HEK293 (cell line): ENCODE measurements at regions not wholly inside any gene's neighbourhood (a gene's known extent, or its start where the extent isn't known, plus 50 kb on each side); places are given as distances from the start of the nearest gene placed in this dataset.

Experiments
- CTCF ChIP-seq: fragments of 450-650 bp; formaldehyde crosslinking; IDR thresholded peaks from 2 replicates; pipeline ENCODE4 v1.5.1; 2016; ENCODE audit warnings: missing biosample characterization, missing genetic modification characterization
- IKZF3 ChIP-seq: fragments of 450-650 bp; IDR thresholded peaks from 2 replicates; pipeline ENCODE4 v1.5.0; 2018; ENCODE audit warnings: missing biosample characterization, mild to moderate bottlenecking, missing genetic modification characterization, moderate library complexity
- KLF1 ChIP-seq: fragments of 450-650 bp; formaldehyde crosslinking; IDR thresholded peaks from 2 replicates; pipeline ENCODE4 v1.5.1; 2016; ENCODE audit warnings: missing biosample characterization, missing genetic modification characterization
- ZBTB49 ChIP-seq: fragments of 450-650 bp; formaldehyde crosslinking; IDR thresholded peaks from 2 replicates; pipeline ENCODE4 v1.5.1; 2016; ENCODE audit warnings: missing biosample characterization, missing genetic modification characterization, low read depth
- ZNF274 ChIP-seq, 2 experiments: fragments of 200-500 bp in 1 of 2; fragments of 450-650 bp in 1 of 2; sonication (Bioruptor generic) in 1 of 2; formaldehyde crosslinking in 1 of 2; IDR thresholded peaks; 2 replicates each; pipeline versions ENCODE4 v1.5.1 to v1.6.1; 2014 to 2016; ENCODE audit warnings: borderline replicate concordance in 1 of 2, inconsistent platforms in 1 of 2, low read length in 1 of 2, missing biosample characterization in 1 of 2, missing genetic modification characterization in 1 of 2
- ZNF37A ChIP-seq: fragments of 450-650 bp; IDR thresholded peaks from 2 replicates; pipeline ENCODE4 v1.5.1; 2018; ENCODE audit warnings: missing biosample characterization, missing genetic modification characterization
- ZNF391 ChIP-seq: fragments of 450-650 bp; formaldehyde crosslinking; IDR thresholded peaks from 2 replicates; pipeline ENCODE4 v1.5.1; 2016; ENCODE audit warnings: low read depth, missing biosample characterization, missing genetic modification characterization, borderline replicate concordance
- ZNF629 ChIP-seq: fragments of 450-650 bp; formaldehyde crosslinking; IDR thresholded peaks from 2 replicates; pipeline ENCODE4 v1.5.1; 2017; ENCODE audit warnings: missing biosample characterization, missing genetic modification characterization
- ZNF639 ChIP-seq: fragments of 450-650 bp; formaldehyde crosslinking; IDR thresholded peaks from 2 replicates; pipeline ENCODE4 v1.5.1; 2016; ENCODE audit warnings: missing biosample characterization, missing genetic modification characterization
- ZNF670 ChIP-seq: fragments of 450-650 bp; formaldehyde crosslinking; IDR thresholded peaks from 2 replicates; pipeline ENCODE4 v1.5.1; 2016; ENCODE audit warnings: missing biosample characterization, missing genetic modification characterization, low read depth
- ZNF776 ChIP-seq: fragments of 450-650 bp; formaldehyde crosslinking; IDR thresholded peaks from 2 replicates; pipeline ENCODE4 v1.5.0; 2017; ENCODE audit warnings: missing biosample characterization, missing genetic modification characterization, borderline replicate concordance
- ZNF830 ChIP-seq: fragments of 450-650 bp; IDR thresholded peaks from 2 replicates; pipeline ENCODE4 v1.5.0; 2018; ENCODE audit warnings: missing biosample characterization, missing genetic modification characterization, low read depth, mild to moderate bottlenecking, moderate library complexity
- ZNF843 ChIP-seq: fragments of 450-650 bp; formaldehyde crosslinking; IDR thresholded peaks from 2 replicates; pipeline ENCODE4 v1.5.1; 2016; ENCODE audit warnings: missing biosample characterization, missing genetic modification characterization

GRCh38 chr4:3367866-3368265, 73.9 kb upstream of the HGFAC start:
- TF ChIP-seq CTCF, result no peak
- no peak for TF ChIP-seq ZNF37A (tag by site-specific recombination)
- no peak for TF ChIP-seq IKZF3 (tag by site-specific recombination)
- TF ChIP-seq ZNF670, result no peak
- no peak for TF ChIP-seq ZBTB49 (tag by site-specific recombination)
- TF ChIP-seq ZNF629 (tag by site-specific recombination), result no peak
- no peak for TF ChIP-seq ZNF843 (tag by site-specific recombination)
- TF ChIP-seq ZNF391, result no peak
- no peak for TF ChIP-seq ZNF639 (tag by site-specific recombination)
- no peak for TF ChIP-seq ZNF274 (IDR thresholded peaks at IDR 0.05; ENCODE audit: low read length)
- TF ChIP-seq ZNF274 (tag by site-specific recombination; IDR thresholded peaks at IDR 0.05; ENCODE audit: borderline replicate concordance), result no peak
- no peak for TF ChIP-seq KLF1 (tag by site-specific recombination)
- no peak for TF ChIP-seq ZNF830
- no peak for TF ChIP-seq ZNF776 (tag by site-specific recombination)
